HepG2 (cell line): ENCODE measurements at regions not wholly inside any gene's neighbourhood (a gene's known extent, or its start where the extent isn't known, plus 50 kb on each side); places are given as distances from the start of the nearest gene placed in this dataset.

ENCODE experiments used
- CENPX ChIP-seq: sonication (generic); formaldehyde crosslinking; IDR thresholded peaks from 2 replicates; pipeline ENCODE4 v1.9.0; 2021; ENCODE audit warnings: mild to moderate bottlenecking, missing genetic modification reagents, moderate library complexity
- HMGXB3 ChIP-seq: sonication (generic); formaldehyde crosslinking; IDR thresholded peaks from 2 replicates; pipeline ENCODE4 v1.4.0; 2020; ENCODE audit warnings: missing genetic modification reagents, borderline replicate concordance
- HNRNPL ChIP-seq: fragments of 200-400 bp; formaldehyde crosslinking; IDR thresholded peaks from 2 replicates; pipeline ENCODE4 v1.6.1; 2017; ENCODE audit warnings: mild to moderate bottlenecking, low read depth, low read length
- HNRNPUL1 ChIP-seq: fragments of 200-400 bp; formaldehyde crosslinking; IDR thresholded peaks from 2 replicates; pipeline ENCODE4 v1.6.1; 2017; ENCODE audit warnings: low read depth, mild to moderate bottlenecking, low read length, moderate library complexity
- ZNF839 ChIP-seq: sonication (generic); formaldehyde crosslinking; IDR thresholded peaks from 2 replicates; pipeline ENCODE4 v1.4.0; 2020; ENCODE audit warnings: missing genetic modification reagents, mild to moderate bottlenecking, borderline replicate concordance
- TF ChIP-seq, protein P1 (sequence below): sonication (generic); formaldehyde crosslinking; IDR thresholded peaks from 2 replicates; pipeline ENCODE4 v1.4.0; 2020; ENCODE audit warnings: missing genetic modification reagents

DNA sequence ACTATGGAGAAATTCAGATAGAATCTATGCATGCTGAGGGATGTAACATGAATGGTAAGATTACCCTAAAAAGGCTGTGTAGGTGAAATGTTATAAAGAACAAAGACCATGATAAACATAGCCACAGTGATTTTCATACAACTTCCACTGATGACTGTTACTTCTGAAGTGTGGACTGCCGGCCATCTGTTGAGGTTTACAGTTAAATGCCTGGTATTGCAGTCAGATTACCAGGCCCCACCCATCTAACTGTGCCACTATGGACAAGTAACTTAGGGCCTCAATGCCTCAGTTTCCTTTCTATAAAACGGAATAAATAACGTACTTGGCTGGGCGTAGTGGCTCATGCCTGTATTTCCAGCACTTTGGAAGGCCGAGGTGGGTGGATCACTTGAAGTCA lies 395.6 kb downstream of the KLF12 start:
- no peak for TF ChIP-seq HNRNPL
- no peak for TF ChIP-seq ZNF839 (CRISPR knock-in tag)
- TF ChIP-seq HNRNPUL1: no peak
- no peak for TF ChIP-seq HMGXB3 (CRISPR knock-in tag)
- TF ChIP-seq CENPX (CRISPR knock-in tag): no peak
- TF ChIP-seq, protein P1, sequence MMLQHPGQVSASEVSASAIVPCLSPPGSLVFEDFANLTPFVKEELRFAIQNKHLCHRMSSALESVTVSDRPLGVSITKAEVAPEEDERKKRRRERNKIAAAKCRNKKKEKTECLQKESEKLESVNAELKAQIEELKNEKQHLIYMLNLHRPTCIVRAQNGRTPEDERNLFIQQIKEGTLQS (CRISPR knock-in tag): no peak
